ENCODE measurements at regions not wholly inside any gene's neighbourhood (a gene's known extent, or its start where the extent isn't known, plus 50 kb on each side); places are given as distances from the start of the nearest gene placed in this dataset.

DNA sequence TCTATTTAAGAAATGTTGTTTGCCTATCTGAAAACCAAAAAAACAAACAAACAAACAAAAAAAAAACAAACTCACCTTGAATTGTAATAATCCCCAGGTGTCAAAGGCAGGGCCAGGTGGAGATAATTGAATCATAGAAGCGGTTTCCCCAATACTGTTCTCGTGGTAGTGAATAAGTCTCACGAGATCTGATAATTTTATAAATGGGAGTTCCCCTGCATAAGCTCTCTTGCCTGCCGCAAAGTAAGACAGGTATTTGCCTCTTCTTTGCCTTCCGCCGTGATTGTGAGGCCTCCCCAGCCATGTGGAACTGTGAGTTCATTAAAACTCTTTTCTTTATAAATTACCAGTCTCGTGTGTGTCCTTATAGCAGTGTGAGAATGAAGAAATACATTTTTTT is 1180.7 kb upstream of the CRIM1 start:
- Histone ChIP-seq H3K4me1 (ENCODE audit: control insufficient read depth in 4 of 4, insufficient read depth in 4 of 4, low read length in 3 of 4) (no peaks in the 10 kb centered on the region), H3K27me3 (ENCODE audit: control insufficient read depth in 4 of 4, insufficient read depth in 4 of 4, low read length in 3 of 4) (no peaks in the 10 kb centered on the region), H3K9ac (ENCODE audit: low read depth in 1 of 2, low read length in 2 of 2) (no peak overlapping the region), H3K9me3 (ENCODE audit: control insufficient read depth in 4 of 4, low read length in 3 of 4) (no peaks in the 10 kb centered on the region), H3K36me3 (ENCODE audit: control insufficient read depth in 4 of 4, insufficient read depth in 3 of 4, low read depth in 1 of 4, low read length in 3 of 4) (no peaks in the 10 kb centered on the region), H3K27ac (ENCODE audit: low read depth in 1 of 2, low read length in 2 of 2) (no peak overlapping the region), H3K4me3 (ENCODE audit: low read depth in 1 of 3, low read length in 3 of 3) (no peak overlapping the region)
- 82% methylated on average over 7 of the region's 7 CpGs for WGBS
- no peak for DNase-seq (ENCODE audit: low spot score)
- TF ChIP-seq FOXA2 (IDR thresholded peaks at IDR 0.05), result no peak
- TF ChIP-seq CTCF (IDR thresholded peaks at IDR 0.05; ENCODE audit: low read depth, low read length, missing input control), result no peak
- no peak for TF ChIP-seq YY1 (IDR thresholded peaks at IDR 0.05)
- TF ChIP-seq HNF4A (conservative IDR thresholded peaks at IDR 0.05), result no peak
- TF ChIP-seq GABPA (IDR thresholded peaks at IDR 0.05 in 1 of 2, conservative IDR thresholded peaks at IDR 0.05 in 1 of 2), result no peak
- no peak for TF ChIP-seq TAF1 (conservative IDR thresholded peaks at IDR 0.05)
- TF ChIP-seq RXRA (IDR thresholded peaks at IDR 0.05), result no peak
- TF ChIP-seq NR2F2 (IDR thresholded peaks at IDR 0.05), result no peak

DNA sequence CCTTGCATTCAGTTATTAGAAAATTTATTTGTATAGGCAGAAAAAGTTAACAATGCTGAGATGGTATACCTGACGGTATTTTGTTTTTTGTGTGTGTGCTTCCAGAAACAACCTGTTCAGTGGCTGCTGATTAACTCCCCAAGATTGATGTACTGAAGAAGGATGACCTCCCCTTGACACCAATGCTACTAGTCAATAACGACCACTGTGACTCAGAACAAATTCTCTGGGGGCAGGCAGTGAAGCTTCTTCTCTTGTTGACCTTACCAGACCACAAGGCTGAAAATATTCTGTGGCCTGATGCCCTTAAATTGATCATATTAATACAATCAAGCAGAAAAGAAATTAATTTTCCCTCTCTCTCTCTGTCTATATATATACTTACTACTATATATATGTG is 1182.9 kb upstream of the CRIM1 start:
- H3K4me3 ChIP-seq (ENCODE audit: low read depth in 1 of 3, low read length in 3 of 3), result no peak overlapping the region
- H3K9me3 ChIP-seq (ENCODE audit: control insufficient read depth in 4 of 4, low read length in 3 of 4), result no peaks in the 10 kb centered on the region
- no peaks in the 10 kb centered on the region for H3K36me3 ChIP-seq (ENCODE audit: control insufficient read depth in 4 of 4, insufficient read depth in 3 of 4, low read depth in 1 of 4, low read length in 3 of 4)
- no peak for TF ChIP-seq FOXA2 (IDR thresholded peaks at IDR 0.05)
- no peak for TF ChIP-seq CTCF (IDR thresholded peaks at IDR 0.05; ENCODE audit: low read depth, low read length, missing input control)
- TF ChIP-seq ZBTB33 (IDR thresholded peaks at IDR 0.05), result no peak
- TF ChIP-seq GABPA (IDR thresholded peaks at IDR 0.05 in 1 of 2, conservative IDR thresholded peaks at IDR 0.05 in 1 of 2), result no peak
- TF ChIP-seq HNF4A (conservative IDR thresholded peaks at IDR 0.05), result no peak
- no peak for TF ChIP-seq RXRA (IDR thresholded peaks at IDR 0.05)
- TF ChIP-seq FOXA1 (IDR thresholded peaks at IDR 0.05), result no peak
- TF ChIP-seq, protein P1, sequence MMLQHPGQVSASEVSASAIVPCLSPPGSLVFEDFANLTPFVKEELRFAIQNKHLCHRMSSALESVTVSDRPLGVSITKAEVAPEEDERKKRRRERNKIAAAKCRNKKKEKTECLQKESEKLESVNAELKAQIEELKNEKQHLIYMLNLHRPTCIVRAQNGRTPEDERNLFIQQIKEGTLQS (IDR thresholded peaks at IDR 0.05), result no peak
- H3K27me3 ChIP-seq (ENCODE audit: control insufficient read depth in 4 of 4, insufficient read depth in 4 of 4, low read length in 3 of 4), result no peaks in the 10 kb centered on the region
- no peak for DNase-seq (ENCODE audit: low spot score)
- no peak overlapping the region for H3K27ac ChIP-seq (ENCODE audit: low read depth in 1 of 2, low read length in 2 of 2)
- no peak overlapping the region for H3K9ac ChIP-seq (ENCODE audit: low read depth in 1 of 2, low read length in 2 of 2)
- H3K4me1 ChIP-seq (ENCODE audit: control insufficient read depth in 4 of 4, insufficient read depth in 4 of 4, low read length in 3 of 4), result no peaks in the 10 kb centered on the region
- WGBS, result 19% methylated on average over 2 of the region's 2 CpGs

DNA sequence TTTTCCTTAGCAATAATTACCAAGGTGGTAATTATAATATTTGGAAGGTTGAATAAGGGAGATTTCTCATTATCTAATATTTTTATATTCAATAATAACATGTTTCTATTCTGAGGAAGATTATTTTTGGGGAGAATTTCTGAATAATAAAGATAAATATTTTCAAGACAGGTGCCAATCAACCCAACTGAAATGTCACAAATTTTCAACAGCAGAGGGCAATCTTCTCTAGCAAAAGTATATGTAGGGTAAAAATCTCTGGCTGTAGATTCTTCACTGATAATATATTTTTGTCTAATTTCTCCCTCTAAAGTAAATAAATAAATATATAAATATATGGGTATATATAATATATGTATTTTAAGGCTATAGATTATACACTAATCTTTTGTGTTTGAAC is 1187.2 kb upstream of the CRIM1 start:
- DNase-seq (ENCODE audit: low spot score), result no peak
- Histone ChIP-seq H3K4me3 (ENCODE audit: low read depth in 1 of 3, low read length in 3 of 3) (no peak overlapping the region), H3K27ac (ENCODE audit: low read depth in 1 of 2, low read length in 2 of 2) (no peak overlapping the region), H3K36me3 (ENCODE audit: control insufficient read depth in 4 of 4, insufficient read depth in 3 of 4, low read depth in 1 of 4, low read length in 3 of 4) (no peaks in the 10 kb centered on the region), H3K4me1 (ENCODE audit: control insufficient read depth in 4 of 4, insufficient read depth in 4 of 4, low read length in 3 of 4) (no peaks in the 10 kb centered on the region), H3K27me3 (ENCODE audit: control insufficient read depth in 4 of 4, insufficient read depth in 4 of 4, low read length in 3 of 4) (no peaks in the 10 kb centered on the region), H3K9me3 (ENCODE audit: control insufficient read depth in 4 of 4, low read length in 3 of 4) (no peaks in the 10 kb centered on the region), H3K9ac (ENCODE audit: low read depth in 1 of 2, low read length in 2 of 2) (no peak overlapping the region)
- TF ChIP-seq JUND (IDR thresholded peaks at IDR 0.05) (no peak), RAD21 (IDR thresholded peaks at IDR 0.05) (no peak), ZBTB33 (IDR thresholded peaks at IDR 0.05) (no peak)
